ENCODE measurements at regions not wholly inside any gene's neighbourhood (a gene's known extent, or its start where the extent isn't known, plus 50 kb on each side); places are given as distances from the start of the nearest gene placed in this dataset.

- no peak overlapping the region for H3K27ac ChIP-seq (ENCODE audit: low read length)
- no peak overlapping the region for H2AFZ ChIP-seq (ENCODE audit: low read length)
- H3K27me3 ChIP-seq (ENCODE audit: low read length), result no peaks in the 10 kb centered on the region
- H3K4me1 ChIP-seq (ENCODE audit: low read length), result no peaks in the 10 kb centered on the region
- no peaks in the 10 kb centered on the region for H4K20me1 ChIP-seq (ENCODE audit: insufficient read depth, low read depth, low read length)
- H3K4me3 ChIP-seq (ENCODE audit: low read length), result no peak overlapping the region
- no peaks in the 10 kb centered on the region for H3K36me3 ChIP-seq (ENCODE audit: insufficient read depth, low read length)
- no peak overlapping the region for H3K9ac ChIP-seq (ENCODE audit: low read length)
- H3K9me2 ChIP-seq (replicated peaks; ENCODE audit: insufficient read depth, low read length), result no peaks in the 10 kb centered on the region
- H3K79me2 ChIP-seq (ENCODE audit: low read length), result no peaks in the 10 kb centered on the region
- no peaks in the 10 kb centered on the region for H3K9me3 ChIP-seq (ENCODE audit: low read length)
- DNase-seq, result no peak
- no peak overlapping the region for H3K4me2 ChIP-seq (ENCODE audit: low read depth, low read length, poor library complexity, severe bottlenecking)
Observed at GRCh38 chr15:61768131-61768530, 292.1 kb downstream of the VPS13C start.

- Histone ChIP-seq H3K36me3 (ENCODE audit: insufficient read depth, low read length) (no peaks in the 10 kb centered on the region), H3K79me2 (ENCODE audit: low read length) (no peaks in the 10 kb centered on the region), H3K27me3 (ENCODE audit: low read length) (no peaks in the 10 kb centered on the region), H3K4me2 (ENCODE audit: low read depth, low read length, poor library complexity, severe bottlenecking) (no peak overlapping the region), H3K4me3 (ENCODE audit: low read length) (no peak overlapping the region), H3K27ac (ENCODE audit: low read length) (no peak overlapping the region), H3K9ac (ENCODE audit: low read length) (no peak overlapping the region), H2AFZ (ENCODE audit: low read length) (no peak overlapping the region), H3K4me1 (ENCODE audit: low read length) (no peaks in the 10 kb centered on the region), H4K20me1 (ENCODE audit: insufficient read depth, low read depth, low read length) (no peaks in the 10 kb centered on the region), H3K9me2 (replicated peaks; ENCODE audit: insufficient read depth, low read length) (no peaks in the 10 kb centered on the region), H3K9me3 (ENCODE audit: low read length) (no peaks in the 10 kb centered on the region)
- DNase-seq, result no peak
Observed at GRCh38 chr15:61764981-61765380, 295.3 kb downstream of the VPS13C start.

- no peaks in the 10 kb centered on the region for H3K27me3 ChIP-seq (ENCODE audit: low read length)
- H3K9me2 ChIP-seq (replicated peaks; ENCODE audit: insufficient read depth, low read length), result no peaks in the 10 kb centered on the region
- H3K9me3 ChIP-seq (ENCODE audit: low read length), result no peaks in the 10 kb centered on the region
- H3K9ac ChIP-seq (ENCODE audit: low read length), result no peak overlapping the region
- no peaks in the 10 kb centered on the region for H3K79me2 ChIP-seq (ENCODE audit: low read length)
- H3K4me3 ChIP-seq (ENCODE audit: low read length), result no peak overlapping the region
- H3K27ac ChIP-seq (ENCODE audit: low read length), result no peak overlapping the region
- no peak for DNase-seq
- no peak overlapping the region for H2AFZ ChIP-seq (ENCODE audit: low read length)
- H3K4me1 ChIP-seq (ENCODE audit: low read length), result no peaks in the 10 kb centered on the region
- H3K4me2 ChIP-seq (ENCODE audit: low read depth, low read length, poor library complexity, severe bottlenecking), result no peak overlapping the region
- H4K20me1 ChIP-seq (ENCODE audit: insufficient read depth, low read depth, low read length), result no peaks in the 10 kb centered on the region
- no peaks in the 10 kb centered on the region for H3K36me3 ChIP-seq (ENCODE audit: insufficient read depth, low read length)
Observed at GRCh38 chr15:61764141-61764540, 296.1 kb downstream of the VPS13C start.

GRCh38 chr15:61762676-61763075 is 297.6 kb downstream of the VPS13C start:
- H3K4me2 ChIP-seq (ENCODE audit: low read depth, low read length, poor library complexity, severe bottlenecking), result no peak overlapping the region
- H3K27me3 ChIP-seq (ENCODE audit: low read length), result no peaks in the 10 kb centered on the region
- H3K27ac ChIP-seq (ENCODE audit: low read length), result no peak overlapping the region
- H3K4me1 ChIP-seq (ENCODE audit: low read length), result no peaks in the 10 kb centered on the region
- H2AFZ ChIP-seq (ENCODE audit: low read length), result no peak overlapping the region
- H3K9me2 ChIP-seq (replicated peaks; ENCODE audit: insufficient read depth, low read length), result no peaks in the 10 kb centered on the region
- H3K9ac ChIP-seq (ENCODE audit: low read length), result no peak overlapping the region
- H3K36me3 ChIP-seq (ENCODE audit: insufficient read depth, low read length), result no peaks in the 10 kb centered on the region
- no peaks in the 10 kb centered on the region for H4K20me1 ChIP-seq (ENCODE audit: insufficient read depth, low read depth, low read length)
- no peak for DNase-seq
- no peaks in the 10 kb centered on the region for H3K79me2 ChIP-seq (ENCODE audit: low read length)
- H3K4me3 ChIP-seq (ENCODE audit: low read length), result no peak overlapping the region
- no peaks in the 10 kb centered on the region for H3K9me3 ChIP-seq (ENCODE audit: low read length)

GRCh38 chr15:61759639-61760038 is 300.6 kb downstream of the VPS13C start:
- H3K79me2 ChIP-seq (ENCODE audit: low read length), result no peaks in the 10 kb centered on the region
- no peaks in the 10 kb centered on the region for H3K4me1 ChIP-seq (ENCODE audit: low read length)
- H2AFZ ChIP-seq (ENCODE audit: low read length), result no peak overlapping the region
- no peaks in the 10 kb centered on the region for H3K9me3 ChIP-seq (ENCODE audit: low read length)
- no peaks in the 10 kb centered on the region for H3K36me3 ChIP-seq (ENCODE audit: insufficient read depth, low read length)
- no peaks in the 10 kb centered on the region for H3K9me2 ChIP-seq (replicated peaks; ENCODE audit: insufficient read depth, low read length)
- no peak overlapping the region for H3K27ac ChIP-seq (ENCODE audit: low read length)
- H3K4me3 ChIP-seq (ENCODE audit: low read length), result no peak overlapping the region
- H3K9ac ChIP-seq (ENCODE audit: low read length), result no peak overlapping the region
- H3K4me2 ChIP-seq (ENCODE audit: low read depth, low read length, poor library complexity, severe bottlenecking), result no peak overlapping the region
- H4K20me1 ChIP-seq (ENCODE audit: insufficient read depth, low read depth, low read length), result no peaks in the 10 kb centered on the region
- DNase-seq, result no peak
- H3K27me3 ChIP-seq (ENCODE audit: low read length), result no peaks in the 10 kb centered on the region

- Histone ChIP-seq H3K79me2 (ENCODE audit: low read length) (no peaks in the 10 kb centered on the region), H3K4me3 (ENCODE audit: low read length) (no peak overlapping the region), H3K4me2 (ENCODE audit: low read depth, low read length, poor library complexity, severe bottlenecking) (no peak overlapping the region), H3K36me3 (ENCODE audit: insufficient read depth, low read length) (no peaks in the 10 kb centered on the region), H2AFZ (ENCODE audit: low read length) (no peak overlapping the region), H3K9me2 (replicated peaks; ENCODE audit: insufficient read depth, low read length) (no peaks in the 10 kb centered on the region), H3K27ac (ENCODE audit: low read length) (no peak overlapping the region), H3K9me3 (ENCODE audit: low read length) (no peaks in the 10 kb centered on the region), H4K20me1 (ENCODE audit: insufficient read depth, low read depth, low read length) (no peaks in the 10 kb centered on the region), H3K9ac (ENCODE audit: low read length) (no peak overlapping the region), H3K27me3 (ENCODE audit: low read length) (no peaks in the 10 kb centered on the region), H3K4me1 (ENCODE audit: low read length) (no peaks in the 10 kb centered on the region)
- DNase-seq, result no peak
Observed at GRCh38 chr15:61756071-61756820, 304.0 kb downstream of the VPS13C start.

- no peak overlapping the region for H3K9ac ChIP-seq (ENCODE audit: low read length)
- no peaks in the 10 kb centered on the region for H3K27me3 ChIP-seq (ENCODE audit: low read length)
- no peak overlapping the region for H2AFZ ChIP-seq (ENCODE audit: low read length)
- no peak overlapping the region for H3K4me2 ChIP-seq (ENCODE audit: low read depth, low read length, poor library complexity, severe bottlenecking)
- no peaks in the 10 kb centered on the region for H3K9me3 ChIP-seq (ENCODE audit: low read length)
- no peaks in the 10 kb centered on the region for H4K20me1 ChIP-seq (ENCODE audit: insufficient read depth, low read depth, low read length)
- H3K36me3 ChIP-seq (ENCODE audit: insufficient read depth, low read length), result no peaks in the 10 kb centered on the region
- H3K27ac ChIP-seq (ENCODE audit: low read length), result no peak overlapping the region
- H3K4me3 ChIP-seq (ENCODE audit: low read length), result no peak overlapping the region
- H3K9me2 ChIP-seq (replicated peaks; ENCODE audit: insufficient read depth, low read length), result no peaks in the 10 kb centered on the region
- no peaks in the 10 kb centered on the region for H3K79me2 ChIP-seq (ENCODE audit: low read length)
- H3K4me1 ChIP-seq (ENCODE audit: low read length), result no peaks in the 10 kb centered on the region
- DNase-seq, result no peak
Observed at GRCh38 chr15:61755467-61755866, 304.8 kb downstream of the VPS13C start.

- H2AFZ ChIP-seq (ENCODE audit: low read length), result no peak overlapping the region
- H3K4me2 ChIP-seq (ENCODE audit: low read depth, low read length, poor library complexity, severe bottlenecking), result no peak overlapping the region
- no peak overlapping the region for H3K27ac ChIP-seq (ENCODE audit: low read length)
Observed at GRCh38 chr15:61753018-61753710, 307.1 kb downstream of the VPS13C start.

More at GRCh38 chr15:61753018-61753710, 307.1 kb downstream of the VPS13C start:
- no peaks in the 10 kb centered on the region for H4K20me1 ChIP-seq (ENCODE audit: insufficient read depth, low read depth, low read length)
- no peak for DNase-seq
- no peaks in the 10 kb centered on the region for H3K9me3 ChIP-seq (ENCODE audit: low read length)
- H3K4me3 ChIP-seq (ENCODE audit: low read length), result no peak overlapping the region
- H3K27me3 ChIP-seq (ENCODE audit: low read length), result no peaks in the 10 kb centered on the region
- no peaks in the 10 kb centered on the region for H3K9me2 ChIP-seq (replicated peaks; ENCODE audit: insufficient read depth, low read length)
- H3K36me3 ChIP-seq (ENCODE audit: insufficient read depth, low read length), result no peaks in the 10 kb centered on the region
- H3K4me1 ChIP-seq (ENCODE audit: low read length), result no peaks in the 10 kb centered on the region
- no peak overlapping the region for H3K9ac ChIP-seq (ENCODE audit: low read length)
- H3K79me2 ChIP-seq (ENCODE audit: low read length), result no peaks in the 10 kb centered on the region

Data from Karpas-422 (cell line).